Endodermal cell (in vitro differentiated cells): ENCODE measurements at regions not wholly inside any gene's neighbourhood (a gene's known extent, or its start where the extent isn't known, plus 50 kb on each side); places are given as distances from the start of the nearest gene placed in this dataset.

Experiments used
- DNase-seq: peaks from one replicate; pipeline ENCODE4 v3.0.0-alpha.2; 2017
- H3K27ac ChIP-seq: 2 replicates; pipeline ENCODE4 v1.5.1; 2013; ENCODE audit warnings: mild to moderate bottlenecking, low read depth, low read length, moderate library complexity
- H3K27me3 ChIP-seq: 2 replicates; pipeline ENCODE4 v1.6.1; 2013; ENCODE audit warnings: mild to moderate bottlenecking, low read length, moderate library complexity; ENCODE audit not compliant: insufficient read depth, control insufficient read depth, poor library complexity, severe bottlenecking
- H3K36me3 ChIP-seq: 2 replicates; pipeline ENCODE4 v1.7.0; 2013; ENCODE audit warnings: mild to moderate bottlenecking, low read length, moderate library complexity; ENCODE audit not compliant: control insufficient read depth, insufficient read depth
- H3K4me1 ChIP-seq: one replicate; pipeline ENCODE4 v1.7.0; 2013; ENCODE audit warnings: low read length; ENCODE audit not compliant: control insufficient read depth, insufficient read depth
- H3K4me3 ChIP-seq: 2 replicates; pipeline ENCODE4 v1.5.1; 2013; ENCODE audit warnings: mild to moderate bottlenecking, low read length, moderate library complexity
- H3K9ac ChIP-seq: 2 replicates; pipeline ENCODE4 v1.6.1; 2013; ENCODE audit warnings: mild to moderate bottlenecking, low read length, moderate library complexity; ENCODE audit not compliant: poor library complexity, severe bottlenecking; ENCODE audit errors: extremely low read depth
- H3K9me3 ChIP-seq: 2 replicates; pipeline ENCODE4 v1.6.1; 2013; ENCODE audit warnings: mild to moderate bottlenecking, low read length, moderate library complexity; ENCODE audit not compliant: control insufficient read depth
- H3K27ac Mint-ChIP-seq: 2 replicates; pipeline ENCODE4 v1.8.0; 2020; ENCODE audit warnings: mixed read lengths
- H3K27me3 Mint-ChIP-seq: 2 replicates; pipeline ENCODE4 v1.8.0; 2021; ENCODE audit warnings: mild to moderate bottlenecking, mixed read lengths; ENCODE audit not compliant: insufficient read depth
- H3K36me3 Mint-ChIP-seq: 2 replicates; pipeline ENCODE4 v1.8.0; 2020; ENCODE audit warnings: low read depth, mixed read lengths
- H3K4me1 Mint-ChIP-seq: 2 replicates; pipeline ENCODE4 v1.8.0; 2020; ENCODE audit warnings: mixed read lengths
- H3K4me3 Mint-ChIP-seq: 2 replicates; pipeline ENCODE4 v1.8.0; 2020; ENCODE audit warnings: mild to moderate bottlenecking, moderate library complexity, mixed read lengths
- H3K9me3 Mint-ChIP-seq: 2 replicates; pipeline ENCODE4 v1.8.0; 2020; ENCODE audit warnings: mild to moderate bottlenecking, mixed read lengths
- CTCF ChIP-seq: fragments of 200-600 bp; sonication (generic); conservative IDR thresholded peaks from 2 replicates; pipeline ENCODE4 v1.5.0; 2021; ENCODE audit warnings: antibody characterized with exemption, mild to moderate bottlenecking
- WGBS, 2 experiments: methylation state at CpG; one replicate each; pipeline versions ENCODE4 v1.1.5 to v1.1.7; 2013; ENCODE audit warnings: missing lambda C conversion rate in 2 of 2, mixed read lengths in 1 of 2; ENCODE audit not compliant: insufficient coverage in 1 of 2, insufficient read length in 1 of 2; 5-methylcytosine and 5-hydroxymethylcytosine counted together

GRCh38 chr4:10184041-10184440 is 67.4 kb upstream of the WDR1 start:
- H3K9me3 Mint-ChIP-seq, result peaks cover 2% of the 10 kb centered on the region
- no peak overlapping the region for H3K27ac ChIP-seq
- 79 to 85% methylated on average over 3 to 5 of the region's 5 CpGs for WGBS, 2 experiments

GRCh38 chr4:10183462-10183861 is 66.9 kb upstream of the WDR1 start:
- Mint-ChIP-seq H3K36me3 (no peaks in the 10 kb centered on the region), H3K4me1 (peaks cover 23% of the 10 kb centered on the region), H3K27me3 (peaks cover 27% of the 10 kb centered on the region), H3K27ac (no peak overlapping the region), H3K4me3 (no peak overlapping the region), H3K9me3 (peaks cover 2% of the 10 kb centered on the region)
- Histone ChIP-seq H3K27me3 (peaks cover 4% of the 10 kb centered on the region), H3K9me3 (no peaks in the 10 kb centered on the region), H3K27ac (no peak overlapping the region), H3K36me3 (no peaks in the 10 kb centered on the region), H3K4me1 (peaks cover 7% of the 10 kb centered on the region), H3K9ac (no peak overlapping the region), H3K4me3 (no peak overlapping the region)
- no peak for DNase-seq
- WGBS, 2 experiments, result 83% methylated on average over 1 of the region's 1 CpG; no CpG with 5 or more reads in 1 of the 2 experiments
- TF ChIP-seq CTCF, result no peak

More at GRCh38 chr4:10184041-10184440, 67.4 kb upstream of the WDR1 start:
- Histone ChIP-seq H3K4me1 (peaks cover 7% of the 10 kb centered on the region), H3K4me3 (no peak overlapping the region), H3K9me3 (no peaks in the 10 kb centered on the region), H3K36me3 (no peaks in the 10 kb centered on the region), H3K27me3 (peaks cover 4% of the 10 kb centered on the region), H3K9ac (no peak overlapping the region)
- Mint-ChIP-seq H3K36me3 (no peaks in the 10 kb centered on the region), H3K4me3 (no peak overlapping the region), H3K4me1 (peaks cover 22% of the 10 kb centered on the region), H3K27me3 (peaks cover 28% of the 10 kb centered on the region), H3K27ac (no peak overlapping the region)
- DNase-seq, result no peak
- no peak for TF ChIP-seq CTCF

GRCh38 chr4:10182446-10183424 is 66.1 kb upstream of the WDR1 start:
- peaks cover 23% of the 10 kb centered on the region for H3K4me1 Mint-ChIP-seq
- peaks cover 2% of the 10 kb centered on the region for H3K9me3 Mint-ChIP-seq
- peaks cover 22% of the 10 kb centered on the region for H3K27me3 Mint-ChIP-seq
- no peak overlapping the region for H3K9ac ChIP-seq
- no peak overlapping the region for H3K4me3 ChIP-seq
- no peak overlapping the region for H3K27ac ChIP-seq
- H3K4me3 Mint-ChIP-seq, result no peak overlapping the region
- no peaks in the 10 kb centered on the region for H3K9me3 ChIP-seq
- H3K27ac Mint-ChIP-seq, result no peak overlapping the region
- TF ChIP-seq CTCF, result no peak
- no peaks in the 10 kb centered on the region for H3K36me3 Mint-ChIP-seq
- H3K4me1 ChIP-seq, result peaks cover 7% of the 10 kb centered on the region
- 64 to 77% methylated on average over 5 to 6 of the region's 6 CpGs for WGBS, 2 experiments
- peaks cover 4% of the 10 kb centered on the region for H3K27me3 ChIP-seq
- no peak for DNase-seq
- no peaks in the 10 kb centered on the region for H3K36me3 ChIP-seq
